HPDE6-E6E7 (cell line): ENCODE measurements at regions not wholly inside any gene's neighbourhood (a gene's known extent, or its start where the extent isn't known, plus 50 kb on each side); places are given as distances from the start of the nearest gene placed in this dataset.

Source experiments
- DNase-seq: peaks from one replicate; pipeline ENCODE4 v3.0.0; 2011; ENCODE audit warnings: missing footprints; ENCODE audit errors: extremely low spot score

- DNase-seq, result no peak
These were observed 62.8 kb upstream of the DIAPH2 start for GRCh38 chrX:96621811-96622210.
